Activated CD4-positive, alpha-beta T cell treated with anti-CD3 and anti-CD28 coated beads, Interleukin-2, Interleukin-6, amounts not matched to agents 100 ng/mL and 50 ng/mL, durations not matched to agents 16 hours and 8 hours (primary cell): ENCODE measurements at regions not wholly inside any gene's neighbourhood (a gene's known extent, or its start where the extent isn't known, plus 50 kb on each side); places are given as distances from the start of the nearest gene placed in this dataset.
A peak's percentile ranks its signal among the peaks of the same experiment; 100 is the strongest.

Source experiments
- DNase-seq: peaks from one replicate; pipeline ENCODE4 v3.0.0-alpha.2; 2020

DNA sequence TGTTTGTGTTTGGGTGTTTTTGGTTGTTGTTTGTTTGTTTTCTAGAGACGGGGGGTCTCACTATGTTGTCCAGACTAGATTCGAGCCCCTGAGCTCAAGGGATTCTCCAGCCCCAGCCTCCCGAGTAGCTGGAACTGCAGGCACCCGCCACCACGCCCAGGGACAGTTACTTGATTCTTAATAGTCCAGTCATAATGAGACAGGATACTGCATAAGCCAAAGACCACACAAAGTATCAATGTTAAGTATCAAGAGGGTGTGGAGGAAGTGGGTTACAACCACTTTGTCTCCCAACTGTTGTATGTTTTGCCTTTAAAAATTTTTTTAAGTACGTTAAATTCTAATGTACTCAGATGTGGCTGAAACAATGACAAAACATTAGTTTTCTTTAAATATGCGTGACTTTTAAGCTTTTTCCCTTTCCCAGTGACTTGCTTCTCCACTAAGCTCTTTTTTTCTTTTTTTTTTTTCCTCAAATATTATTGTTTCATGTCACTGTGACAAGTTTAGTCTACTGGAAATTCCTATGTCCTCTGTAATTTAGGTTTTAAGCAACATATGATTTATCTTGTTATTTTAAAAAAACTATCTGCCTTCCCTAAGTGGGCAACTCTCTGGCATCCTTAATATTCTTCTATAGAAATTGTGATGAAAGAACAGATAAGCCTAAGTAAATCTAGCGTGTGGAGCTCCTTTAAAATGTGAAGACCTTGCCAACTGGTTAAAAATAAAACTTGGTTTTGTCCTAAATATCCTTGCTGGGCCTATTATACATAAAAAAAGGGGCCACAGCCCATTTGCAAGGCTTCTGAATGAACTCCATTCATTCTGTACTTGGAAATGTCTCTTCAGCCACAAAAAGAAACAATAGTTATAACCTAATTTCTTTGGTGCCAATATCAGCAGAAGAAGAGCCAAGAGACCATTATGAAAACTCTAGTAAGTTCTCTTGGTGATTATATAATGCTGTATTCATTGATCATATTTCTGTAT, 56.2 kb upstream of the DPH5 start:
- peak; percentile 79 for DNase-seq

DNA sequence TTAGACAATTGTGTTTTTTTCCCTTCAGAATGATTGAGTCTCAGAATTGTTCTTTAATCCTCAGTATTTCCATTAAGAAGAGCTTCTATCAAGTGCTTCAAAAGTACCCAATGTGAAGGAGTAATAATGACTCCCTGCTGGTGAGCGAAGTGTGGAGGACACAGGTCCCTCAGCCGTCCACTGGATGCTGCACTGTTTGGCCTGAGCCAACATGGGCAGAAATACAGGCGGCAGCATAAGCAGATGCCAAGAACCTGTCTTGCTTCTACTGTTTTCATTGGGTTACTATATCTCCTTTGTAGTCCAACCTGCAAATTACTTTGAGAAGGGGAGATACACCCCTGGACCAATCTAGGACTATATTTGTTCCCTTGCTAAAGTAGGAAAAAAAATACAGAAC, 55.3 kb upstream of the DPH5 start:
- DNase-seq, result no peak

GRCh38 chr1:101079341-101079740, 53.8 kb upstream of the DPH5 start:
- DNase-seq, result no peak

DNA sequence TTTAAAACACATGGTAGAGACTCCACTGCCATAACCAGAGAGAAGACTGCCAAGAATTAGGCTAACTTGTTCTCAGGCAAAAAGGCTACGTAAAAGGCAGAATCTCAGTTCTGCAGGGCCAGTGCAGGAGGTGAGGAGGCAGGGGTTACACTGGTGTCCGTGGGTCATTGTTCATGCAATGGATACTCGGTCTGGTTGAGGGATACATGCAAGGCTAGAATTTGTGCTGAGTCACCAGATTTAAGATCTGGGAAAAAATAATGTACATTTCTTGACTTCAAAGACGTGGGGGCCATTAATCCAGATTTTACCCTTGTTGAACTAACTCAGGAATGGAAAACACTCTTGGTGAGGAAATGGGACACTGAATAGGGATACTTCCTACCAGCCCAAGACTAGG, 52.3 kb upstream of the DPH5 start:
- DNase-seq, result no peak

DNA sequence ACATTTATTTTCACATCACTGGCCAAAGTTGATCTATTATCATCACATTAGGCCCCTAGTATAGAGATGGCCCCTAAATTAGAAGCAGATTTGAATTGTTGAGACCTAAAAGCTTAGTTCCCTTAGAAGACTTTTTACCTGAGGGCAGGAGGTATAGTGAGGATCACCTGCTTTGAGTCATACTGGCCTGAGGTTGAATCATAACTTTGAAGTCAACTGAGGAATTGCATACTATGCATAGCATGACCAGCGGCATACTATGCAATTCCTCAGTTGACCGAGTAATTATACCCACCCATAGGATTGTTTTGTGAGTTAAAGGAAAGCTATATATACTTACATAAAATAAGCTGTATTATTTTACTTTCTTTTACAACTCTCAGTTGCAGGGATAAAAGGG, 50.3 kb upstream of the DPH5 start:
- DNase-seq, result no peak
